Omental fat pad (tissue), 3 donors: ENCODE measurements at regions not wholly inside any gene's neighbourhood (a gene's known extent, or its start where the extent isn't known, plus 50 kb on each side); places are given as distances from the start of the nearest gene placed in this dataset.

Experiments used
- ATAC-seq: fragments of 150-250 bp; one replicate; pipeline ENCODE4 v1.9.1; 2016; ENCODE audit warnings: mild to moderate bottlenecking, moderate library complexity; ENCODE audit not compliant: low FRiP score
- DNase-seq: peaks from one replicate; pipeline ENCODE4 v3.0.0-alpha.2; 2019; ENCODE audit warnings: low spot score
- CTCF ChIP-seq, 3 donors: fragments of 450-650 bp; IDR thresholded peaks; one replicate each; pipeline ENCODE4 v1.5.1; 2016 to 2017; ENCODE audit warnings: antibody characterized with exemption in 3 of 3, mild to moderate bottlenecking in 3 of 3, moderate library complexity in 2 of 3

GRCh38 chr20:48156521-48156920 is 371.2 kb upstream of the SULF2 start:
- DNase-seq (no peak), ATAC-seq (no peak)
- no peak for TF ChIP-seq CTCF (IDR thresholded peaks at IDR 0.05)

GRCh38 chr20:48155268-48155667 is 370.0 kb upstream of the SULF2 start:
- DNase-seq (no peak), ATAC-seq (no peak)
- TF ChIP-seq CTCF (IDR thresholded peaks at IDR 0.05), result no peak

GRCh38 chr20:48154040-48154765 is 368.9 kb upstream of the SULF2 start:
- no peak for ATAC-seq
- TF ChIP-seq CTCF (IDR thresholded peaks at IDR 0.05), result no peak
- DNase-seq, result no peak

- ATAC-seq (no peak), DNase-seq (no peak)
- no peak for TF ChIP-seq CTCF (IDR thresholded peaks at IDR 0.05)
These were observed 368.2 kb upstream of the SULF2 start for GRCh38 chr20:48153523-48153922.

GRCh38 chr20:48153103-48153502 is 367.8 kb upstream of the SULF2 start:
- DNase-seq (no peak), ATAC-seq (no peak)
- TF ChIP-seq CTCF (IDR thresholded peaks at IDR 0.05), result no peak

GRCh38 chr20:48150568-48150967 is 365.3 kb upstream of the SULF2 start:
- ATAC-seq, result no peak
- no peak for DNase-seq
- no peak for TF ChIP-seq CTCF (IDR thresholded peaks at IDR 0.05)

GRCh38 chr20:48149902-48150301 is 364.6 kb upstream of the SULF2 start:
- DNase-seq (no peak), ATAC-seq (no peak)
- no peak for TF ChIP-seq CTCF (IDR thresholded peaks at IDR 0.05)
